AG04449 (cell line): ENCODE measurements at regions not wholly inside any gene's neighbourhood (a gene's known extent, or its start where the extent isn't known, plus 50 kb on each side); places are given as distances from the start of the nearest gene placed in this dataset.
A peak's percentile ranks its signal among the peaks of the same experiment; 100 is the strongest.

Source experiments
- CTCF ChIA-PET: fragments of 350-600 bp; formaldehyde crosslinking; extraction: SDS; loops from one replicate; lab custom pipeline; 2021; ENCODE audit warnings: antibody characterized with exemption; lab: Yijun Ruan, JAX
- POLR2A ChIA-PET: fragments of 400-600, 350-600 bp; formaldehyde crosslinking; extraction: SDS; loops from one replicate; lab custom pipeline; 2020; ENCODE audit warnings: antibody characterized with exemption, inconsistent platforms; lab: Yijun Ruan, JAX
- DNase-seq: peaks from one replicate; pipeline ENCODE4 v3.0.0-alpha.2; 2010; ENCODE audit warnings: low read depth, low spot score
- H3K4me3 ChIP-seq: 2 replicates; pipeline ENCODE4 v1.5.1; 2011; ENCODE audit warnings: low read depth, mild to moderate bottlenecking, control low read depth, low read length
- CTCF ChIP-seq: IDR thresholded peaks from one replicate; pipeline ENCODE4 v1.5.1; 2011; ENCODE audit warnings: mild to moderate bottlenecking, moderate library complexity, low read length, control low read depth, inconsistent platforms; ENCODE audit not compliant: insufficient read depth; ENCODE audit errors: missing control alignments

- POLR2A ChIA-PET = no interaction called here
- CTCF ChIA-PET = no interaction called here
- no peak for DNase-seq
- H3K4me3 ChIP-seq = no peak overlapping the region
- no peak for TF ChIP-seq CTCF
Observed at GRCh38 chr13:50352720-50353480, 337.7 kb downstream of the KCNRG start.

GRCh38 chr13:50353651-50354415, 338.6 kb downstream of the KCNRG start:
- H3K4me3 ChIP-seq = no peak overlapping the region
- TF ChIP-seq CTCF = no peak
- POLR2A ChIA-PET = no interaction called here
- CTCF ChIA-PET = interaction anchor here (1.3 kb wide), 1 partner anchor 19 kb away, joined by 4 read pairs; no protein-coding TSS in a partner anchor
- DNase-seq = no peak

DNA sequence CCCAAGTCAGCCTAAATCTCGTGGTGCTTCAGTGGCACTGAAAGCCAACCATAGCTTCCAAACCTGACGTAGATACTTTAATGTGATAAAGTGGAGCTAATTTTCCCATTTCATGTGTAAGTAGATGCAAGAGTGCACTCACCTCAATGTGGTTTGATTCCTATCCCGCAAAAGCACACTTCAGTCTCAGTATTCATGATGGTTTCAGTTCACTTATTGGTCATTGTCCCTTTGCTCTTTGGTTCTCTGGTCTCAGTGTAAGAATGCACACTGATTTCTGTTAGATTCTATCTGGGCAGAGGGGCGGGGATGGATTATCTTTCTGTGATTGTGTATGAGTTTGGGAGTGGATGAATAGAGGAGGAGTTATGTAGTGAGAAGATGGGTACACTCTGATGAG, 340.6 kb downstream of the KCNRG start:
- ChIA-PET CTCF (no interaction called here), POLR2A (no interaction called here)
- H3K4me3 ChIP-seq = no peak overlapping the region
- TF ChIP-seq CTCF = no peak
- no peak for DNase-seq

DNA sequence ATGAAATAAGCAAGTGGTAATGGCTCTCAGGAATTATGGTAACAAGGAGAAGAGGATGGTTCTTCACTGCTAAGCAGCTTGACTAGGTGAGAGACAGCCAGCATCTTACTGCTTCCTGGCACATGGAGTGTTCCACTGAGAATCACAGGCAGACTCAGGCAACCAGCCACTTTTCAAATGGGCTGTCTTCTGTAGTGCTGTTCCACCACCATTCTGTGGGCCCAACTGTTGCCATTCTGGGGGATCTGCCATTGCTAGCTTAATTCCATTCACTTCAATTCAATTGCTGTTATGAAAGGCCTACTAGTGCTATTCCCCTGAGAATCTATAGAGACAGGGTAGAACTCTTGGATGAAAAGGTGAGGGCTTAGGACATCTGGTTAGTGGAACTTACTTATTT, 341.9 kb downstream of the KCNRG start:
- no peak for DNase-seq
- CTCF ChIA-PET = interaction anchor here (1.0 kb wide), 1 partner anchor 11 kb away, joined by 3 read pairs; no protein-coding TSS in a partner anchor

GRCh38 chr13:50357586-50358118, 342.4 kb downstream of the KCNRG start:
- DNase-seq = peak; percentile 7
- CTCF ChIA-PET = interaction anchor here (1.0 kb wide), 1 partner anchor 11 kb away, joined by 3 read pairs; no protein-coding TSS in a partner anchor
- POLR2A ChIA-PET = no interaction called here
- TF ChIP-seq CTCF = no peak
- no peak overlapping the region for H3K4me3 ChIP-seq

More for the DNA sequence above, 341.9 kb downstream of the KCNRG start:
- POLR2A ChIA-PET = no interaction called here
- H3K4me3 ChIP-seq = no peak overlapping the region
- TF ChIP-seq CTCF = no peak
